ENCODE measurements at regions not wholly inside any gene's neighbourhood (a gene's known extent, or its start where the extent isn't known, plus 50 kb on each side); places are given as distances from the start of the nearest gene placed in this dataset.

DNA sequence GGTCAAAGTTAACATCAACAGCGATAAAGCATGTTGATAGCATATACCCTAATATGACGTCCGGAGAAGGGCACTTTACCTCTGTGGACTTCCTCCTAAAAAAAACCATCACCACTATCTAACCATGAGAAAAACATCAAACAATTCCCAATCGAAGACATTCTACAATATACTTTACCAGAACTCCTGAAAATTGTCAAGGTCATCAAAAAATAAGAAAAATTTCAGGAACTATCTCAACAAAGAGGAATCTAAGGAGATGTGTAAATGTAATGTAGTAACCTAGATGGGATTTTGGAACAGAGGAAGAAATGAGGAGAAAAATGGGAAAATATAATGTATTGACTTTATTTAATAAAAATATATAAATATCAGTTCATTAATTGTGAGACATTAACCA lies 1026.8 kb upstream of the MIR17HG start:
- no peak overlapping the region for H3K4me3 ChIP-seq
- WGBS, 3 donors = 72 to 86% (median 80%) methylated on average over 4 of the region's 4 CpGs
- H3K27me3 ChIP-seq = no peaks in the 10 kb centered on the region
- no peak overlapping the region for H3K27ac ChIP-seq
- H3K36me3 ChIP-seq = no peaks in the 10 kb centered on the region
- no peaks in the 10 kb centered on the region for H3K9me3 ChIP-seq
- no peak for DNase-seq
- intact Hi-C loops (cut with DNase I) = no loop called here
- TF ChIP-seq POLR2A (IDR thresholded peaks at IDR 0.05) (no peak), EP300 (IDR thresholded peaks at IDR 0.05) (no peak)
- TF ChIP-seq, protein P1, sequence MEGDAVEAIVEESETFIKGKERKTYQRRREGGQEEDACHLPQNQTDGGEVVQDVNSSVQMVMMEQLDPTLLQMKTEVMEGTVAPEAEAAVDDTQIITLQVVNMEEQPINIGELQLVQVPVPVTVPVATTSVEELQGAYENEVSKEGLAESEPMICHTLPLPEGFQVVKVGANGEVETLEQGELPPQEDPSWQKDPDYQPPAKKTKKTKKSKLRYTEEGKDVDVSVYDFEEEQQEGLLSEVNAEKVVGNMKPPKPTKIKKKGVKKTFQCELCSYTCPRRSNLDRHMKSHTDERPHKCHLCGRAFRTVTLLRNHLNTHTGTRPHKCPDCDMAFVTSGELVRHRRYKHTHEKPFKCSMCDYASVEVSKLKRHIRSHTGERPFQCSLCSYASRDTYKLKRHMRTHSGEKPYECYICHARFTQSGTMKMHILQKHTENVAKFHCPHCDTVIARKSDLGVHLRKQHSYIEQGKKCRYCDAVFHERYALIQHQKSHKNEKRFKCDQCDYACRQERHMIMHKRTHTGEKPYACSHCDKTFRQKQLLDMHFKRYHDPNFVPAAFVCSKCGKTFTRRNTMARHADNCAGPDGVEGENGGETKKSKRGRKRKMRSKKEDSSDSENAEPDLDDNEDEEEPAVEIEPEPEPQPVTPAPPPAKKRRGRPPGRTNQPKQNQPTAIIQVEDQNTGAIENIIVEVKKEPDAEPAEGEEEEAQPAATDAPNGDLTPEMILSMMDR (IDR thresholded peaks at IDR 0.05) = no peak
- no peaks in the 10 kb centered on the region for H3K4me1 ChIP-seq (ENCODE audit: insufficient read depth)

DNA sequence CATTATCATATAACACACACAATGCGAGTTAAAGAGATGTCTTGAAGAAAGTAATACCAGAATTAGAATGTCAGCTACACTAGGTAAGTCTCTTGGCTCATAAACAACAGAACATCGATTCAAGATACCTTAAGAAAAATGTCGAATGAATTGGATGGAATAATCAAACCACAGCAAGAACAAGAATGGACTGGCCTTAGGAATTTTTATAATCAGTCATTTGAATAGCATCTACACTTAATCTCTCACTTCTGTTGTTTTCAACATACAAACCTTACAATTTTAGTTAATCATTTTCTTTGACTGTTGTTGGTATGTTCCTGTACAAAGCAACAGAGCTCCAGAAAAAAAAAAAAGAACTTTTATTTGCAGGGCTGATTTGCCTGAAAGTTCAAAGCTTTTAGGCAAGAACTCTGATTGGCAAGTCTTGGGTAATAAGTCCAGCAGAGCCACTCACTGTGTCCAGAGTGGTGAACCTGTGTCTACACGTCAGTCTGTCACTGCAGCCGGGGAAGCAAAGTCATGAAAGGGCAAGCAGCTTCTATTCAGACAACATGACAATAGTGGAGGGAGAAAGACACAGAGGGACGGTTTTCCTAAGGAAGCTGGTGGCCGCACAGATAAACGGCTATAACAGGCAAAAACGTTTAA lies 1026.1 kb upstream of the MIR17HG start:
- H3K27ac ChIP-seq = no peak overlapping the region
- no peak for DNase-seq
- H3K36me3 ChIP-seq = no peaks in the 10 kb centered on the region
- no peaks in the 10 kb centered on the region for H3K9me3 ChIP-seq
- 88 to 90% (median 88%) methylated on average over 9 of the region's 9 CpGs for WGBS, 3 donors
- no peaks in the 10 kb centered on the region for H3K27me3 ChIP-seq
- TF ChIP-seq POLR2A (IDR thresholded peaks at IDR 0.05) (no peak), EP300 (IDR thresholded peaks at IDR 0.05) (no peak)
- TF ChIP-seq, protein P1 (IDR thresholded peaks at IDR 0.05) = no peak
- no peaks in the 10 kb centered on the region for H3K4me1 ChIP-seq (ENCODE audit: insufficient read depth)
- no peak overlapping the region for H3K4me3 ChIP-seq
- intact Hi-C loops (cut with DNase I) = no loop called here

DNA sequence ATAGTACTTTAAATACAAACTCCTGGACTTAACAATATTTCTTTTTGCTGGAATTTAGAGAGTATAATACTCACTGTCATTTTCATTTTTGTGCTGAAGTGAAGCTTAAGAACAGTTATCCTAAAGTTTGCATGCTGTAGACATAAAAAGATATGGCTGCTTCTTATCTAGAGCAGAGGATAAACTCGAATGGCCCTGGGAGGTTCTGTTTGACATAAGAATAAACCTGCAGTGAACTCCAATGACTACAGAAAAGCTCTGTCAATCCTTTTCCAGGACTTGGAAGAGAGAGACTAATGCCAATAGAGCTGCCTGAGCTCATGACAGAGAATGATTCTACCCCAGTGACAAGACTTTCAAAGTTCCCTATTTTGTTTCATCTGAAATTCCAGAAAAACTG lies 1017.8 kb upstream of the MIR17HG start:
- TF ChIP-seq, protein P1 (IDR thresholded peaks at IDR 0.05) = no peak
- TF ChIP-seq EP300 (IDR thresholded peaks at IDR 0.05) (no peak), POLR2A (IDR thresholded peaks at IDR 0.05) (no peak)
- H3K27ac ChIP-seq = no peak overlapping the region

DNA sequence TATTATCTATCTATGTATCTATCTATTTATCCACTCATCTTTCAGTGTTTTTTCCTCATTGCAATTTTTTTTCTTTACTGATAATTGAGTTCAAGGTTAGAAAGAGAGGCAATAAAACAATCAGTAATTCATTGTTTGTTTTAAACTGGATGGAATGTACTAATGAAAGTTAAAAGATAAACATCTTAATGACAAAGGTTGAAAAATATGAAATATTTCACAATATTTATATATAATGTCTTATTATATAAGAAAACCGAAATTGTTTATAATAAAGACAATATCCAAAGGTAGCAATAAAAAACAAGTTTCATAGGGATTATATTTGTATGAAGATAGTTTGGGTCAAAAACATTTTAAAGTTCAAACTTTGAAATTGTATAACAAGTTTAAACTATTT lies 1015.5 kb upstream of the MIR17HG start:
- intact Hi-C loops (cut with DNase I) = no loop called here
- Histone ChIP-seq H3K27me3 (no peaks in the 10 kb centered on the region), H3K27ac (no peak overlapping the region), H3K36me3 (no peaks in the 10 kb centered on the region), H3K4me3 (no peak overlapping the region), H3K9me3 (no peaks in the 10 kb centered on the region), H3K4me1 (ENCODE audit: insufficient read depth) (no peaks in the 10 kb centered on the region)
- DNase-seq = no peak
- TF ChIP-seq POLR2A (IDR thresholded peaks at IDR 0.05) (no peak), EP300 (IDR thresholded peaks at IDR 0.05) (no peak)
- TF ChIP-seq, protein P1 (IDR thresholded peaks at IDR 0.05) = no peak
- WGBS, 3 donors = 78 to 84% (median 81%) methylated on average over 1 of the region's 1 CpG

More for the DNA sequence above, 1017.8 kb upstream of the MIR17HG start:
- no peak for DNase-seq
- intact Hi-C loops (cut with DNase I) = no loop called here
- H3K27me3 ChIP-seq = no peaks in the 10 kb centered on the region
- no peaks in the 10 kb centered on the region for H3K4me1 ChIP-seq (ENCODE audit: insufficient read depth)
- no peaks in the 10 kb centered on the region for H3K36me3 ChIP-seq
- H3K9me3 ChIP-seq = no peaks in the 10 kb centered on the region
- H3K4me3 ChIP-seq = no peak overlapping the region
- 6 to 26% (median 18%) methylated on average over 1 of the region's 1 CpG for WGBS, 3 donors

Measured in ovary (tissue), 7 donors.